HG03521 (cell line): ENCODE measurements at regions not wholly inside any gene's neighbourhood (a gene's known extent, or its start where the extent isn't known, plus 50 kb on each side); places are given as distances from the start of the nearest gene placed in this dataset.
A peak's percentile ranks its signal among the peaks of the same experiment; 100 is the strongest.
"Not testable (repeated sequence)": the region's sequence is repeated elsewhere in the genome, so short reads cannot be mapped to it uniquely, and the experiment has no call there.

Experiments
- ATAC-seq: cut with Tn5 transposase; IDR thresholded peaks from one replicate; pipeline ENCODE4 v1.9.1; 2021; ENCODE audit warnings: mild to moderate bottlenecking, moderate library complexity; ENCODE audit not compliant: unreplicated experiment

DNA sequence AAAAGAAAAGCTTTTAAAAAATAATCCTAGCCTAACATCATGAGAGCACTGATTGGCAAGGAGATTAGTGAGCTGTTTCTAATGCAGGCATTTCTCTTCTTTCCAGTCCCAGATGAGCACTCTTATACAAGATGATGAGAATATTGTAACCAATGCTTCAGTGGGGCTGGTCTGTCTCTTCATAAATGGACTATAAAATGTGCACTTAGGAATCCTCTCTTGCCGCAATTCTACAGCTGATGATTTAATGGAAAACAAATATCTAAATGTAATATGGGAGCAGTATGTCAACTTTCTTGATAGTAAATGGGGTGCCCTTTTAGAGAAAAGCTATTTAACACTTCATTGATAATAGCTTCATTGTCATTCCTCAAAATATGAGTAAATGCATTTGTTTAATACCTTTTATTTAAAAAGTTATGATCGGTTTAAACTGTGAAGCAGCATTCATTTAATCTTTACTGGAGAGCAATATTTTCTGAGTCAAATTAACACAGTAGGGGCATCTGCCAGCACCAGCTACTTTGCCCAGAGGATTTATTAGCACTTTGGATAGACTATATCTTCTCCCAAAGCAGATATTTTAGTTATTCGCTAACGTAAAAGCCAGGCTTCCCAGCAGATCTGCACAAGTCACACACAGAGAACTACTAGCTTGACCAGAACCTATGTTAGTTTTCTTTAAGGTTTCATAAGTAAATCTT is 985.9 kb downstream of the DIPK2A start:
- no peak for ATAC-seq

DNA sequence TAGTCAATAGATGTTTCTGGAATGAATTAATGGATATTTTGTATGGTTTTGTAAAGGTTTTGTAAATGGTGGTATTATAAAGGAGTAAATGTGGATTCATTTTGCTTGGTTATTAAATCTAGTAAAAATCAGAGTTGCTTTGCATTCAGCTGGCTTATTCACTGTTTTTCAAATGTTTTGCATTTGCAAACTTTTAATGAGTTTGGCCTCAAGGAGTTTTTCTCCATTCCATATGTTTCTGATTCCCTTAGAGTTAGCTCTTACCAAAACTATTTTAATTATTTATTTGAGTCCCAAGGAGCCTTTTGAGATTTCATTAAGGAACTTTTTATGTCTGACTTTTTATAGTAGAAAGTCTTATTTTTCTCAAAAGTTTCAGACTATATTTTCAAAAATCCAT is 992.2 kb downstream of the DIPK2A start:
- no peak for ATAC-seq

DNA sequence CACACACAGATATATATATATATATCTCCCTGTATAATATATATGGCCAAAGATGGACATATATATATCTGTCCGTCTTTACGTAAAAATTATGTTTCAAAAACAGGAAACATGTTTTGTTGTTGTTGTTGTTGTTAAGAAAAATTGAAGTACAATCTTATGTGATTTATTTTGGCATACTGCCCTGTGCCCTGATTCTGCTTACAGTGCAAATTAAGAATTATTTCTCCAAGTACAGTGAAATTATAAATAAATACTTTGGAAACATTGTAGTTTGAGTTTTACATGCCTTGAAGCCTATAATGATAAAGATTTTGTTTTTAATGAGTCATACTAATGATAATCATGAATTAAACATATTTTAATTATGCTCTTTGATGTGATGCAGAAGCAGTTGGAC is 994.9 kb downstream of the DIPK2A start:
- ATAC-seq, result no peak

DNA sequence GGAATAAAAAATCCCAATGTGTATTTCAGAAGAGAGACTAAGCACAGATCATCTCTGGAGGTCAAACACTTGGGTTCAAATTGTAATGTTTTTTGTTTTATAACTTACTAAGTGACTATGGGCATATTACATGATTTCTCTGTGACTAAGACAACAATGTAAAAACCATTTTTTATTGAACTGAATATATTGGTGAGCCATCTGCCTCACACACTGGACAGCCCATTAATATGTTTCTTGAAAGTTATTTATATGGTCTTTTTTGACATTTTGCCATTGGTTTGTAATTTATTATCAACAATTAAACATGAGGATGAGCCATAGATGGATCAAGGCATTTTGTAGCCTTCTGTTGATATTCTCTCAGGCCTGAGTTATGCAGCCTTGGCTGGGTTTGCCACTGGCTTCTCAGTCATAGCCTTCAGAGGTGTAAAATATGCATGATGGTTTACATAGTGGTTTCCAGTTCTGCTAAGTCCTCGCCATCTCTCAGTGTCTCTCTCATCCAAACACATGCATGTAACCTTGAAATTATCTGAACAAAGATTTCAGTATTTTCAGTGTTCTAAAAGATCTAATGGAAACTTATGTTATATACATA is 997.2 kb downstream of the DIPK2A start:
- no peak for ATAC-seq

DNA sequence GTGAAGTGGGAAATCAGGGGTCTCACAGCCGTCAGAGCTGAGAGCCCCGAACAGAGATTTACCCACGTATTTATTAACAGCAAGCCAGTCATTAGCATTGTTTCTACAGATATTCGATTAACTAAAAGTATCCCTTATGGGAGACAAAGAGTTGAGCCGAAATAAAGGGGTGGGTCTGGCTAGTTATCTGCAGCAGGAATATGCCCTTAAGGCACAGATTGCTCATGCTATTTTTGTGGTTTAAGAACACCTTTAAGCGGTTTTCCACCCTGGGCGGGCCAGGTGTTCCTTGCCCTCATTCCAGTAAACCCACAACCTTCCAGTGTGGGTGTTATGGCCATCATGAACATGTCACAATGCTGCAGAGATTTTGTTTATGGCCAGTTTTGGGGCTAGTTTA is 1012.9 kb downstream of the DIPK2A start:
- ATAC-seq, result not testable (repeated sequence)

DNA sequence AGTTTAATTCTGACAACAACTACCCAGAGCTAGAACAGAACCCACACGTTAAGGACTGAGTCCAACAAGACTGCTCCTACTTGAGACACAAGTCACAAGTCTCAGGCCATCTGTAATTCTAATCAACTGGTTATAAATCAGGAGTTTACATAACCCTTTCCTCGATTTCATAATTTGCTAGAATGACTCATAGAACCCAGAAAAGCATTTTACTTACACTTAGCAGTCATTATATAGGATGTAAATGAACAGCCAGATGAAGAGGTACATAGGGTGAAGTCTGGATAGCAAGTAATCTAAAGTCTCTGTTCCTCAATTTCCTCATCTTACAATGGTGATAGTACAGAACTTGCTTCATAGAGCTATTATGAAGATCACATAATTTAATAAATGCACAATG is 1018.2 kb downstream of the DIPK2A start:
- ATAC-seq, result no peak

DNA sequence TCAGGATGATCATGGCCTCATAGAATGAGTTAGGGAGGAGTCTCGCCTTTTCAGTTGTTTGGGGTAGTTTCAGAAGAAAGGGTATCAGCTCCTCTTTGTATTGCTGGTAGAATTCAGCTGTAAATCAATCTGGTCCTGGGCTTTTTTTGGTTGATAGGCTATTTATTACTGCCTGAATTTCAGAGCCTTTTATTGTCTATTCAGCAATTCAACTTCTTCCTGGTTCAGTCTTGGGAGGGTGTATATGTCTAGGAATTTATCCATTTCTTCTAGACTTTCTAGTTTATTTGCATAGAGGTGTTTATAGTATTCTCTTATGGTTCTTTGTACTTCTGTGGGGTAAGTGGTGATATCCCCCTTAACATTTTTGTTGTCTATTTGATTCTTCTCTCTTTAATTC is 1024.2 kb downstream of the DIPK2A start:
- no peak for ATAC-seq

DNA sequence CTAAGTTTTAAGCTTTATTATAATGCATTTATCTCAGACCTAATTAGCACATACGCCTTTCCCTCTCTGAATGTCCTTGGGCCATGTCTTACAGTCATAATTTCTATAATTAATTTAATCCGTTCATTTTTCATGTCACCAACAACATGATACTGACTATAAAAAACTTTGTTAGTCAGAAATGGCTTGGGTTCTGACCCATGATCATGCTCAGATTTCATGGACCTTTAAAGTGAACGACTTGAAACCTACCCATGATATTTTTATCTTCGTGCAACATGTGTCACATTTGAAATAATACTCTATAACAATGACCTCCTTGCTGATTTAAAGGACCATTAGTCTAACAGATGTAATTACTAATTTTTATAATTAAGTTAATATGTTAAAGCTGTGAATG is 1033.8 kb downstream of the DIPK2A start:
- ATAC-seq, result no peak

DNA sequence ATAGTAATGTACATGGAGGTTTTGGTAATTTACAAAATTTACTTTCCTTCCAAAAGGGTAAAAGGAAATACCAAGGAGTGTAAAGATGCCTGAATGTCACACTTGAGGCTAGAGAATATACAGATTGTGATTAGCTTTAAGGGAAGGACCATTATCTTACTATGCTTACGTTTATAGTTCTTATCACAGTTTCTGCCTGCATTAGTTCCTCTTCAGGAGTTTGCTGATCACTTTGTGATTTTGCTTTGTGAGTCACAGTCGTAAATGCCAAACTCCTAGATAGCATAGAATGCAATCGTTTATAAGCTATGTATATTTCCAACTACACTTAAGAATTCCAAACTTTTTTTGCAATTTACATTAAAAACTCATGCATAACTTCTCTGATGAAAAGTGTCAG is 1034.6 kb downstream of the DIPK2A start:
- no peak for ATAC-seq

DNA sequence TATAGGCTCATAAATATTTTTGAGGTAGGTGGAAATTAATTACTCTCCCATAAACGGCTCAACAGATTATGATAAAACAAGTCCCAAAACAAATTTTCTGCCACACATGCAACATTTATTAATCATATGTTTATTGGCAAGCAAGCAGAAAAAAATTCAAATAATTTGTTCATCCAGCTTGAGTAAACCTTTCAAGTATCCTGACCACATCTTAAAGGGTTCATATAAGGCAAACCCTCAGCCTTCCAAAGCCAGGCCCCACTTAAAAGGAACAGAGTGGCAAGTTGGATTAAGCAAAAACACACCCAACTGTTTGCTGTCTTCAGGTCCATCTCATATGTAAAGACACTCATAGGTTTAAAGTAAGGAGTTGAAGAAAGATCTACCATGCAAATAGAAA is 1042.3 kb downstream of the DIPK2A start:
- no peak for ATAC-seq

DNA sequence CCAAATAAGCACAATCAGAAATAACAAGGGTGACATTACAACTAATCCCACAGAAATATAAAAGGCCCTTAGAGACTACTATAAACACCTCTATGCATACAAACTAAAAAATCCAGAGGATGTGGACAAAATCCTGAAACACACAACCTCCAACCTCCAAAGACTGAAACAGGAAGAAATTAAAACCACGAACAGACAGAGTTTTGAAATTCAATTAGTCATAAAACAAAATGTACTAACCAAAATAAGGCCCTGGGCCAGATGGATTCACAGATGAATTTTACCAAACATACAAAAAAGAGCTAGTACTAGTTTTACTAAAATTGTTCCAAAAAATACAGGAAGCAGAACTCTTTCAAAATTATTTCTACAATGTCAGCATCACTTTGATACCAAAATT is 1043.6 kb downstream of the DIPK2A start:
- no peak for ATAC-seq

DNA sequence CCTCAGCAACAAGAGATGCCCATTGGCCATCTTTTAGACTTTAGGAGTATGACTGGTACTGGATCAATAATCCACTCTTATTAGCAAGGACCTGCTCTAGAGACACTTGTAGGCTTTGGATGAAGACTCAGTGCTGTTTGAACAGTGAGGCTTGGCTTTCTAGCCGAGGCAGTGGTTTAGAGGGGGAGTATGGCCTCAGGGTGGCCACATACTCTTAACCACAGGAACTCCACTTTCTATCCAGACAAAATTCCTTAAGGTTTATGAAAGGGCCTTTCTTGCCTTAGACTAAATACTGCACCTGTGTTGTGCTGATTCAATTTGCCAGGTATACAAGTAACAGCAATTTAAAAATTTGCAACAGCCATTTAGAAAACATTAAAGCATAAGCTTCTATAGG is 1046.3 kb downstream of the DIPK2A start:
- no peak for ATAC-seq

DNA sequence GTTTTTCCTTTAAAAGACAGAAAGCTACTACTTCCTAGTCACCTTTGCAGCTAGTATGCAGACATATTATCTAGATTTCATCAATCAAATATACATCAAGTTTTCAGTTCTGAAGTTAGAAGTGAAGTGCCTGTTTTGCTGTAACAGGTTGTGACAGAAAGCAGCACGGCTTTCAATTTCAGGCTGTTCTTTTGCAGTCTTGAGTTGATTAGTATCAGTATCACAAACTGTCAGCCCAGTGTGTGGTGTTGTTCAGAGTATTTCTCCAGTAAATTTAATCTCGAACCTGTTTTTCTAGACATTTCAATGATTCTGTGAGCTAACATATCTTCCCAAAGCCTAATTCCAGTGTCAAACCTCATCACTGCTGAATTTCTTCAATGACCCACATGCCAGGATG is 1050.8 kb downstream of the DIPK2A start:
- ATAC-seq, result no peak

DNA sequence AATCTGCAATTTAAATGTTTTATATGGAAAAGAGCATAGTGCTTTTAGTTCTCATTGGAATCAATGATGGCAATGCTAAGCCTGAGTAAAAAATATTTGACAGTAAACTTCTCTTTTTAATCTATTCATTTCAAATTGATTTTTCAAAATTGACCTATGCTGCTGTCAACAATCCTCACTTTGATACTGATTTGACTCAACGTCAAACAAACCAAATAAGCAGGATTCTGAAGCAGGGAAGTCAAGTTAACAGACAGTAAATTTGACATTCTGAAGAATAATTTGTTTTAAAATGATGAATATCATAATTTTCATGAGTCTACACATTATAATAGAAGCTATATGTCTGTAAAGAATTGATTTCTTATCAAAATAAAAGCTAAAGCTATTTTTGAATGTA is 1053.1 kb downstream of the DIPK2A start:
- ATAC-seq, result no peak

DNA sequence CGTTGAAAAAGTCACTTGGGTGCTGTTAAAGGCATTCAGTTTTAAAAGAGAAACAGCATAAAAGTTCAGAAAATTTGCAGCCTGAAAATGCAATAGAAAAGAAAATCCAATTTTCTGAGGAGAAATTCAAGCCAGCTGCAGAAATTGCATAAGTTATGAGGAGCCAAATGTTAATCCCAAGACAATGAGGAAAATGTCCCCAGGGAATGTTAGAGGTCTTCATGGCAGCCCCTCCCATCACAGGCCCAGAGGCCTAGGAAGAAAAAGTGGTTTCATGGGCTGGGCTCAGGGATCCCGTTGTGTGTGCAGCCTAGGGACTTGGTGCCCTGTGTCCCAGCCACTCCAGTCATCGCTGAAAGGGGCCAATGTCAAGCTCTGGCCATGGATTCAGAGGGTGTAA is 1055.6 kb downstream of the DIPK2A start:
- not testable (repeated sequence) for ATAC-seq

DNA sequence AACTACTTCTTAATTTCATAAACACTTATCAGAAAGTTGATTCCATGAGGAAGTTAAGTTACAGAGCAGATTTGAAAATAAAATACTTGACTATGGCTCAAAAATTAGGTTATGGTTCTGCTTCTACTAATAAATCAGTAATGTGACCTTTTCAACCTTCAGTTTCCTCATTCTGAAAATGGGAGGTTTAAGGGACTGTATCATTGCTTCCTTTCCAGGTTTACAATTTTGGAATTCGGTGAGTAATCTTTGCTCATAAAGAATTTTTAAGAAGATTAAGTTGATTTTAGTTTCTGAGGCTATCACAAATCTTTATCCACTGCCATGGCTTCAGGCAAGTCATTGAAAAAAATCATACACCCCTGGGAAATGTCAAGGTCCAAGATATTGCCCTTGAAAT is 1061.2 kb downstream of the DIPK2A start:
- ATAC-seq, result no peak

DNA sequence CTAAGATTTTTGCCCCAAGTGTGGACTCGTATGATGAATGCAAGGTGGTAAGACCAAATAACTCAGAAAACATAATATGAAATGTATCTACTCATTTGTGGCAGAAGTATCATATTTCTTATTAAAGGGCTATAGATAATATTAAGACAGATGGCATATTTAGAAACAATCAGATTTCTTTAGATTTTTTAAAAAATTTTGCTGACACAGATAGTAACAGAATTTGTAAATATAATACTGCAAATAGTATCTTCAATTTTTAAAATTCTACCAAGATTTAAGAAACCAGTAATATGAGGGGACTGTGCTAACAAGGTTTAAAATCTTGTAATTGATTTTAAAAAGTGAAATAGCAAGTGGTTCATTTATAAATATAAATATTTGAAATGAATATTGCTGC is 1064.1 kb downstream of the DIPK2A start:
- ATAC-seq, result no peak

DNA sequence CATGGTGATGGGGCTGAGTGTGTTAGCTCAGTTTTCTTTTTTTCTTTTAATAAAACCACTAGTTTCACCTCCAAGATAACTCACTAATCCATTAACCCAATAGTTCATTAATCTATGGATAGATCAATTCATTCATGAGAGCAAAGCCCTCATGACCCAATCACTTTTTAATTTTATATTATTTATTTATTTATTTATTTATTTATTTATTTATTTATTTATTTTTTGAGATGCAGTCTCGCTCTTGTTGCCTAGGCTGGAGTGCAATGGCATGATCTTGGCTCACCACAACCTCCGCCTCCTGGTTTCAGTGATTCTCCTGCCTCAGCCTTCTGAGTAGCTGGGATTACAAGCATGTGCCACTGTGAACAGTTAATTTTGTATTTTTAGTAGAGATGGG is 1082.4 kb downstream of the DIPK2A start:
- not testable (repeated sequence) for ATAC-seq

DNA sequence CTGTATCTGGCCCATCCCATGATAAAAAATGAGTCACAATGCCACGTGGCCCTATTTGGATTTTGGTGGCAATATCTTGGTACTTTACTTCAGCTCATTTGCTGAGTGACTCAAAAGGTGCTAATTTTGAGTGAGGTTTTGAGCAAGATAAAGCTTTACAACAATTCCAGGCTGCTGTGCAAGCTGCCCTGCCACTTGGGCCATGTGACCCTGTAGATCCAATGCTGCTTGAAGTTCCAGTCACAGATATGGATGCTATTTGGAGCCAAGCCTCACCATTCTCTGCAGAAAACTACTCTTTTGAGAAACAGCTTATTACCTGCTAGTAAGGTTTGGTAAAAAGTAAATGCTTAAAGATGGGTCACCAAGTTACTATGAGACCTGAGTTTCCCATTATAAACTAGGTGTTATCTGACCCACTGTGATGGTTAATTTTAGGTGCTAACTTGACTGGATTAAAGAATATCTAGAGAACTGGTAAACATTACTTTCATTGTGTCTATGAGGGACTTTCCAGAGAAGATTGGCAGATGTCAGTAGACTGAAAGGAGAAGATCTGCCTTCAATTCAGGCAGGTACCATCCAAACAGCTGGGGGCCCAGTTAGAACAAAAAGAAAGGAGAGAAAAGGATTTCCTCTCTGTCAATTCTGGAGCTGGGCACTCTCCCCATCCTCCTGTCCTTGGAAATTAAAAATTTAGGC is 1083.9 kb downstream of the DIPK2A start:
- ATAC-seq, result peak; percentile 69

DNA sequence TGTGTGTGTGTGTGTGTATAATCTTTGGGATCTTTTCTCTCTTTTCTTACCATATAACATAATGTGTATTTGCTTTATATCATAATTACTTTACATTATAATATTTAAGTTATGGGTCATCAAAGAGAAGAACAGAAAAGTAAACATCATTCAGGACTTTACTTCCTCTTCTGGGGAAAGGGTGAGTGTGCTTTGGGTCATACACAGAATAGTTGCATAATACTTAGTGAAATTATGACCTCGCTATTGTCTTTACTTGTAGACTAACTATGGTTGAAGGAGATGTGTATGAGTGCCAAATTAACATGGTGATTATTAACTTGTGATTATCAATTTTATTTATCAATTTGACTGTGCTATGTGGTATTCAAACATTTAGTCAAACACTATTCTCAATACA is 1086.9 kb downstream of the DIPK2A start:
- ATAC-seq, result no peak

DNA sequence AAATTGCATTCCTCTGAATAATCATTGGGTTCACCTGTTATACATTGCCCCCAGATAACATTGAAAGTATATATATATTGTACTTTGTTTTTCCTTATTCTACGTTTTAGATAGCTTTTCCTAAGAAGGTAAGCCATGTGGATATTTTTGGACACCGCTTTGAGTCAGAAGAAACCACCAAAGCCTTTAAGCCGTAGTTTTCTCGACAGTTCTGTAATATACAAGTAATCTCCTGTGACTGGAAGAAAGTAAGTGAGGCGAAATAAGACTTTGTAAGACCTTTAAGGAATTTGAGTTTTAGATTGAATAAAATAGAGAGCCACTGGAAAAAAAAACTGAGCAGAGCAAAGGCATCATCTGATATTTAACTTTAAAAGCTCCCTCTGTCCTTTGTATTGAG is 1092.0 kb downstream of the DIPK2A start:
- ATAC-seq, result no peak

DNA sequence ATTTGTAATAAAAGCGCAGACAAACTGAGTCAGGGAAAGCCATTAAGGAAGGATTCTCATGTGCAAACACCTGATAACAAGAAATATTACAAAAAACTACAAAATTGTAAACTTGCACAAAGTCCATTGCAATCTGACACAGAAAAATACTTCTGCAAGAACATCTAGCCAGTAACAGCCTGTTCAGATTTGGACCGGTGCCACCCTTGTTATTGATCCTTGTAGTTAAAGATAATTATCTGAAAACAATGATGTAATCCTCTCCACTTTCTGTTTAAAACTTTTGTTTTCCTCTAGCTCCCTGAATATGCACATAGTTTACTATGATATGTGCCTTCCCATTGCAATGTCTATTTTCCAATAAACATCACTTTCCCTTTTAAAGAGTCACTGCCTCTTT is 1090.2 kb downstream of the PLOD2 start:
- ATAC-seq, result no peak
